PC-9 (cell line): ENCODE measurements at regions not wholly inside any gene's neighbourhood (a gene's known extent, or its start where the extent isn't known, plus 50 kb on each side); places are given as distances from the start of the nearest gene placed in this dataset.

Experiments used
- BruUV-seq: library from RNA; stranded (reverse); fragments of 400-500 nt; replicated peaks from 2 replicates; lab custom pipeline; 2021; lab: Mats Ljungman, UMichigan
- CTCF ChIA-PET: fragments of 300-600 bp; sonication (Branson Sonifier 250); formaldehyde crosslinking; loops from one replicate; lab custom pipeline; 2022; ENCODE audit warnings: antibody characterized with exemption; lab: Charles Lee
- POLR2A ChIA-PET: fragments of 300-600 bp; sonication (Branson Sonifier 250); formaldehyde crosslinking; loops from one replicate; lab custom pipeline; 2022; ENCODE audit warnings: antibody characterized with exemption; ENCODE audit not compliant: unreplicated experiment; lab: Charles Lee
- DNase-seq, 2 experiments: peaks; one replicate each; pipeline versions ENCODE4 v3.0.0 to v3.0.0-alpha.2; 2015 to 2022; ENCODE audit warnings: mixed read lengths in 1 of 2
- H2AFZ ChIP-seq: fragments of 200-600 bp; sonication (generic); 2 replicates; pipeline ENCODE4 v1.8.1; 2017; ENCODE audit warnings: antibody characterized with exemption
- H3F3A ChIP-seq: fragments of 200-600 bp; sonication (generic); 2 replicates; pipeline ENCODE4 v1.8.1; 2017; ENCODE audit warnings: antibody characterized with exemption, mild to moderate bottlenecking, low read depth; ENCODE audit not compliant: insufficient read depth
- H3K27ac ChIP-seq: fragments of 200-600 bp; sonication (generic); 2 replicates; pipeline ENCODE4 v1.6.1; 2016; ENCODE audit warnings: mixed run types
- H3K27me3 ChIP-seq: fragments of 200-600 bp; sonication (generic); 2 replicates; pipeline ENCODE4 v1.6.1; 2016; ENCODE audit warnings: low read depth, mixed run types; ENCODE audit not compliant: insufficient read depth
- H3K36me3 ChIP-seq: fragments of 200-600 bp; sonication (generic); 2 replicates; pipeline ENCODE4 v1.6.1; 2016; ENCODE audit warnings: low read depth, mixed run types
- H3K4me1 ChIP-seq: fragments of 200-600 bp; sonication (generic); replicated peaks from 2 replicates; pipeline ENCODE4 v1.6.1; 2016; ENCODE audit warnings: mixed run types; ENCODE audit not compliant: insufficient read depth
- H3K4me2 ChIP-seq: fragments of 200-600 bp; sonication (generic); 2 replicates; pipeline ENCODE4 v1.6.1; 2017; ENCODE audit warnings: mixed run types
- H3K4me3 ChIP-seq: fragments of 200-600 bp; sonication (generic); 2 replicates; pipeline ENCODE4 v1.6.1; 2016; ENCODE audit warnings: mixed run types
- H3K79me2 ChIP-seq: fragments of 200-600 bp; sonication (generic); 2 replicates; pipeline ENCODE4 v1.6.1; 2017; ENCODE audit warnings: low read depth, mixed run types
- H3K9me2 ChIP-seq: fragments of 200-600 bp; sonication (generic); 2 replicates; pipeline ENCODE4 v1.8.1; 2017; ENCODE audit warnings: mild to moderate bottlenecking; ENCODE audit not compliant: insufficient read depth
- H3K9me3 ChIP-seq: fragments of 200-600 bp; sonication (generic); 2 replicates; pipeline ENCODE4 v1.8.1; 2016; ENCODE audit warnings: low read depth; ENCODE audit not compliant: insufficient read depth
- H4K20me1 ChIP-seq: fragments of 200-600 bp; sonication (generic); 2 replicates; pipeline ENCODE4 v1.8.1; 2017; ENCODE audit not compliant: insufficient read depth
- CTCF ChIP-seq: fragments of 200-600 bp; sonication (generic); conservative IDR thresholded peaks from 2 replicates; pipeline ENCODE4 v1.6.1; 2017; ENCODE audit warnings: mixed run types, antibody characterized with exemption, mild to moderate bottlenecking, moderate library complexity
- EZH2 ChIP-seq: fragments of 200-600 bp; sonication (generic); IDR thresholded peaks from 2 replicates; pipeline ENCODE4 v1.8.0; 2017; ENCODE audit warnings: antibody characterized with exemption, low read depth
- intact Hi-C: fragments of 100-400 bp; cut with micrococcal nuclease; formaldehyde crosslinking; loops from one replicate; pipeline ENCODE4 v1.10.0; 2022; ENCODE audit not compliant: unreplicated experiment

- H3K27me3 ChIP-seq = peaks cover 47% of the 10 kb centered on the region
- BruUV-seq = no TSS peak
- no peaks in the 10 kb centered on the region for H3K9me2 ChIP-seq
- ChIA-PET POLR2A (interaction anchor here (0.6 kb wide), 1 partner anchor 146 kb away, joined by 3 read pairs; no protein-coding TSS in a partner anchor), CTCF (no interaction called here)
- no peaks in the 10 kb centered on the region for H4K20me1 ChIP-seq
- no peak for DNase-seq
- H3K27ac ChIP-seq = no peak overlapping the region
- no peaks in the 10 kb centered on the region for H3K36me3 ChIP-seq
- H3K4me1 ChIP-seq = no peaks in the 10 kb centered on the region
- H3K79me2 ChIP-seq = no peaks in the 10 kb centered on the region
- intact Hi-C loops = no loop called here
- TF ChIP-seq EZH2 (no peak), CTCF (no peak)
- H3F3A ChIP-seq = no peaks in the 10 kb centered on the region
- no peak overlapping the region for H3K4me3 ChIP-seq
- H3K9me3 ChIP-seq = no peaks in the 10 kb centered on the region
- no peak overlapping the region for H2AFZ ChIP-seq
- H3K4me2 ChIP-seq = no peak overlapping the region
Observed at GRCh38 chr16:17852977-17853702, 382.4 kb upstream of the XYLT1 start.

GRCh38 chr16:17850581-17851250, 380.0 kb upstream of the XYLT1 start:
- BruUV-seq = no TSS peak
- Histone ChIP-seq H3K27me3 (peaks cover 48% of the 10 kb centered on the region), H3K4me3 (no peak overlapping the region), H3K79me2 (no peaks in the 10 kb centered on the region), H3K4me1 (no peaks in the 10 kb centered on the region), H3K27ac (no peak overlapping the region), H3F3A (no peaks in the 10 kb centered on the region), H3K9me3 (no peaks in the 10 kb centered on the region), H2AFZ (no peak overlapping the region), H4K20me1 (no peaks in the 10 kb centered on the region), H3K36me3 (no peaks in the 10 kb centered on the region), H3K4me2 (no peak overlapping the region), H3K9me2 (no peaks in the 10 kb centered on the region)
- intact Hi-C loops = no loop called here
- ChIA-PET CTCF (no interaction called here), POLR2A (no interaction called here)
- TF ChIP-seq CTCF (no peak), EZH2 (no peak)
- no peak for DNase-seq

- H3K9me3 ChIP-seq = no peaks in the 10 kb centered on the region
- BruUV-seq = no TSS peak
- no peaks in the 10 kb centered on the region for H3K9me2 ChIP-seq
- POLR2A ChIA-PET = no interaction called here
- intact Hi-C loops = no loop called here
- H3K27ac ChIP-seq = no peak overlapping the region
- no peaks in the 10 kb centered on the region for H3F3A ChIP-seq
- no peak for DNase-seq
- no peak overlapping the region for H3K4me3 ChIP-seq
- no peak overlapping the region for H2AFZ ChIP-seq
- H3K27me3 ChIP-seq = peaks cover 72% of the 10 kb centered on the region
- no peaks in the 10 kb centered on the region for H3K4me1 ChIP-seq
- no peaks in the 10 kb centered on the region for H4K20me1 ChIP-seq
- no peak for TF ChIP-seq CTCF
- TF ChIP-seq EZH2 = no peak
- H3K79me2 ChIP-seq = no peaks in the 10 kb centered on the region
- H3K36me3 ChIP-seq = no peaks in the 10 kb centered on the region
- CTCF ChIA-PET = interaction anchor here (0.5 kb wide), 1 partner anchor 53 kb away, joined by 16 read pairs; no protein-coding TSS in a partner anchor
- H3K4me2 ChIP-seq = no peak overlapping the region
Observed at GRCh38 chr16:17847234-17847795, 376.6 kb upstream of the XYLT1 start.
